DND-41 (cell line): ENCODE measurements at regions not wholly inside any gene's neighbourhood (a gene's known extent, or its start where the extent isn't known, plus 50 kb on each side); places are given as distances from the start of the nearest gene placed in this dataset.

Source experiments
- ATAC-seq: fragments of 200-7000 bp; cut with Tn5 transposase; 3 replicates; pipeline ENCODE4 v1.9.1; 2021; ENCODE audit warnings: low read depth; ENCODE audit not compliant: insufficient read depth
- DNase-seq: peaks from one replicate; pipeline ENCODE4 v3.0.0-alpha.2; 2020
- H2AFZ ChIP-seq: 2 replicates; pipeline ENCODE4 v1.6.0; 2012; ENCODE audit warnings: low read depth, low read length
- H3K27ac ChIP-seq: 2 replicates; pipeline ENCODE4 v1.5.1; 2012; ENCODE audit warnings: low read length, inconsistent platforms
- H3K27me3 ChIP-seq: fragments of 200-600 bp; sonication (generic); 2 replicates; pipeline ENCODE4 v1.6.0; 2012; ENCODE audit warnings: low read length, mild to moderate bottlenecking, inconsistent platforms; ENCODE audit not compliant: insufficient read depth, poor library complexity
- H3K36me3 ChIP-seq: 2 replicates; pipeline ENCODE4 v1.5.1; 2012; ENCODE audit warnings: low read length, inconsistent platforms; ENCODE audit not compliant: insufficient read depth
- H3K4me1 ChIP-seq: 2 replicates; pipeline ENCODE4 v1.5.1; 2012; ENCODE audit warnings: mild to moderate bottlenecking, low read length; ENCODE audit not compliant: insufficient read depth
- H3K4me2 ChIP-seq: 2 replicates; pipeline ENCODE4 v1.6.0; 2012; ENCODE audit warnings: mild to moderate bottlenecking, moderate library complexity, low read length, inconsistent platforms; ENCODE audit not compliant: insufficient read depth
- H3K4me3 ChIP-seq, 2 experiments: fragments of 200-600 bp in 1 of 2; shearing (Covaris generic) in 1 of 2; 2 replicates each; pipeline ENCODE4 v1.5.1; 2012 to 2016; ENCODE audit warnings: inconsistent platforms in 2 of 2, low read length in 2 of 2, mild to moderate bottlenecking in 2 of 2, low read depth in 1 of 2, moderate library complexity in 1 of 2
- H3K79me2 ChIP-seq: 2 replicates; pipeline ENCODE4 v1.6.0; 2012; ENCODE audit warnings: low read length, inconsistent platforms; ENCODE audit not compliant: insufficient read depth
- H3K9ac ChIP-seq: 2 replicates; pipeline ENCODE4 v1.6.0; 2012; ENCODE audit warnings: low read depth, mild to moderate bottlenecking, inconsistent platforms, low read length, moderate library complexity
- H3K9me3 ChIP-seq: 2 replicates; pipeline ENCODE4 v1.5.1; 2012; ENCODE audit warnings: low read length, moderate library complexity, mild to moderate bottlenecking, inconsistent platforms; ENCODE audit not compliant: insufficient read depth, severe bottlenecking
- H4K20me1 ChIP-seq: 2 replicates; pipeline ENCODE4 v1.6.0; 2012; ENCODE audit warnings: low read length; ENCODE audit not compliant: insufficient read depth
- EZH2 ChIP-seq: IDR thresholded peaks from 3 replicates; pipeline ENCODE4 v1.6.1; 2012; ENCODE audit warnings: borderline replicate concordance, low read depth, mild to moderate bottlenecking, moderate library complexity, low read length, inconsistent platforms; ENCODE audit not compliant: severe bottlenecking
- TF ChIP-seq, protein P1 (sequence below): IDR thresholded peaks from 2 replicates; pipeline ENCODE4 v1.5.1; 2012; ENCODE audit warnings: borderline replicate concordance, low read length, moderate library complexity, mild to moderate bottlenecking; ENCODE audit not compliant: poor library complexity, severe bottlenecking; ENCODE audit errors: extremely low read depth

- DNase-seq (no peak), ATAC-seq (no peak)
- Histone ChIP-seq H3K27me3 (no peaks in the 10 kb centered on the region), H3K27ac (no peak overlapping the region), H3K4me3 (no peak overlapping the region), H3K36me3 (no peaks in the 10 kb centered on the region), H3K9me3 (no peaks in the 10 kb centered on the region), H2AFZ (no peak overlapping the region), H3K9ac (no peak overlapping the region), H3K79me2 (no peaks in the 10 kb centered on the region), H3K4me1 (no peaks in the 10 kb centered on the region), H4K20me1 (no peaks in the 10 kb centered on the region), H3K4me2 (no peak overlapping the region)
- TF ChIP-seq EZH2: no peak
- TF ChIP-seq, protein P1, sequence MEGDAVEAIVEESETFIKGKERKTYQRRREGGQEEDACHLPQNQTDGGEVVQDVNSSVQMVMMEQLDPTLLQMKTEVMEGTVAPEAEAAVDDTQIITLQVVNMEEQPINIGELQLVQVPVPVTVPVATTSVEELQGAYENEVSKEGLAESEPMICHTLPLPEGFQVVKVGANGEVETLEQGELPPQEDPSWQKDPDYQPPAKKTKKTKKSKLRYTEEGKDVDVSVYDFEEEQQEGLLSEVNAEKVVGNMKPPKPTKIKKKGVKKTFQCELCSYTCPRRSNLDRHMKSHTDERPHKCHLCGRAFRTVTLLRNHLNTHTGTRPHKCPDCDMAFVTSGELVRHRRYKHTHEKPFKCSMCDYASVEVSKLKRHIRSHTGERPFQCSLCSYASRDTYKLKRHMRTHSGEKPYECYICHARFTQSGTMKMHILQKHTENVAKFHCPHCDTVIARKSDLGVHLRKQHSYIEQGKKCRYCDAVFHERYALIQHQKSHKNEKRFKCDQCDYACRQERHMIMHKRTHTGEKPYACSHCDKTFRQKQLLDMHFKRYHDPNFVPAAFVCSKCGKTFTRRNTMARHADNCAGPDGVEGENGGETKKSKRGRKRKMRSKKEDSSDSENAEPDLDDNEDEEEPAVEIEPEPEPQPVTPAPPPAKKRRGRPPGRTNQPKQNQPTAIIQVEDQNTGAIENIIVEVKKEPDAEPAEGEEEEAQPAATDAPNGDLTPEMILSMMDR: no peak
These were observed 166.2 kb upstream of the GALNTL6 start for GRCh38 chr4:171646984-171647383.

GRCh38 chr4:171644430-171645057 is 168.7 kb upstream of the GALNTL6 start:
- Histone ChIP-seq H3K36me3 (no peaks in the 10 kb centered on the region), H3K27ac (no peak overlapping the region), H3K9me3 (no peaks in the 10 kb centered on the region), H3K9ac (no peak overlapping the region), H2AFZ (no peak overlapping the region), H3K4me1 (no peaks in the 10 kb centered on the region), H3K27me3 (no peaks in the 10 kb centered on the region), H3K79me2 (no peaks in the 10 kb centered on the region), H4K20me1 (no peaks in the 10 kb centered on the region), H3K4me3 (no peak overlapping the region), H3K4me2 (no peak overlapping the region)
- ATAC-seq (no peak), DNase-seq (no peak)
- no peak for TF ChIP-seq EZH2
- TF ChIP-seq, protein P1: no peak

DNA sequence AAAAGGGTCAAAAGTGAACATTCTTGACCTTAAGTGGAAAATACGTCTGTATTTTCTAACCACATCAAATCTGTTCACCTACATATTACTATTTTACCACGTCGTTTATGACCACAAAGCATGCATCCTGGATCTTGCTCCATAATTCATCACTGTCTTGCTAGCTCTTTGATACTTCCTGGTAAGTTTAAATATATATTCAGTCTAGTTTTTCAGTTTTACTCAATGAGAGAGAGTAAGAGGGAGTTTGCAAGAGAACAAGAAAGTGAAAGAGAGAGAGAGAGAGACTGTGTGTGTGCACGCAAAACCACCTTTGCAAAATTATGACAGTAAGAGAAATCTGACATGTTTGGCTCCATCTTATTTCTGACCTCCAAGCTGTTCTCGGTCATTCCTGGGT is 173.7 kb upstream of the GALNTL6 start:
- Histone ChIP-seq H3K79me2 (no peaks in the 10 kb centered on the region), H3K4me3 (no peak overlapping the region), H3K27me3 (no peaks in the 10 kb centered on the region), H3K9ac (no peak overlapping the region), H3K36me3 (no peaks in the 10 kb centered on the region), H3K4me2 (no peak overlapping the region), H3K27ac (no peak overlapping the region), H4K20me1 (no peaks in the 10 kb centered on the region), H2AFZ (no peak overlapping the region), H3K9me3 (no peaks in the 10 kb centered on the region), H3K4me1 (no peaks in the 10 kb centered on the region)
- no peak for ATAC-seq
- TF ChIP-seq EZH2: no peak
- TF ChIP-seq, protein P1: no peak
- no peak for DNase-seq

GRCh38 chr4:171636606-171637005 is 176.6 kb upstream of the GALNTL6 start:
- H3K9me3 ChIP-seq: no peaks in the 10 kb centered on the region
- no peak overlapping the region for H3K4me3 ChIP-seq
- DNase-seq (no peak), ATAC-seq (no peak)
- H3K4me1 ChIP-seq: no peaks in the 10 kb centered on the region
- H3K9ac ChIP-seq: no peak overlapping the region
- no peaks in the 10 kb centered on the region for H3K27me3 ChIP-seq
- no peaks in the 10 kb centered on the region for H3K79me2 ChIP-seq
- no peak overlapping the region for H3K27ac ChIP-seq
- H4K20me1 ChIP-seq: no peaks in the 10 kb centered on the region
- TF ChIP-seq, protein P1: no peak
- no peak for TF ChIP-seq EZH2
- H3K4me2 ChIP-seq: no peak overlapping the region
- no peak overlapping the region for H2AFZ ChIP-seq
- no peaks in the 10 kb centered on the region for H3K36me3 ChIP-seq
